ENCODE measurements at regions not wholly inside any gene's neighbourhood (a gene's known extent, or its start where the extent isn't known, plus 50 kb on each side); places are given as distances from the start of the nearest gene placed in this dataset.

- DNase-seq (ENCODE audit: low read depth): no peak
These were observed 214.2 kb downstream of the FOXA2 start for GRCh38 chr20:22370137-22370536.

- no peak for DNase-seq (ENCODE audit: low read depth)
These were observed 215.3 kb downstream of the FOXA2 start for GRCh38 chr20:22369100-22369499.

- no peak for DNase-seq (ENCODE audit: low read depth)
These were observed 216.1 kb downstream of the FOXA2 start for GRCh38 chr20:22368235-22368634.

- DNase-seq (ENCODE audit: low read depth): no peak
These were observed 217.7 kb downstream of the FOXA2 start for GRCh38 chr20:22366631-22367030.

GRCh38 chr20:22354647-22355046 is 229.7 kb downstream of the FOXA2 start:
- DNase-seq (ENCODE audit: low read depth): no peak

GRCh38 chr20:22353586-22353985 is 230.8 kb downstream of the FOXA2 start:
- no peak for DNase-seq (ENCODE audit: low read depth)

- DNase-seq (ENCODE audit: low read depth): no peak
These were observed 232.4 kb downstream of the FOXA2 start for GRCh38 chr20:22352019-22352418.

GRCh38 chr20:22350624-22351023 is 233.7 kb downstream of the FOXA2 start:
- no peak for DNase-seq (ENCODE audit: low read depth)

GRCh38 chr20:22348010-22348409 is 236.4 kb downstream of the FOXA2 start:
- DNase-seq (ENCODE audit: low read depth): no peak

- no peak for DNase-seq (ENCODE audit: low read depth)
These were observed 237.7 kb downstream of the FOXA2 start for GRCh38 chr20:22346716-22347115.

- no peak for DNase-seq (ENCODE audit: low read depth)
These were observed 240.8 kb downstream of the FOXA2 start for GRCh38 chr20:22343612-22344011.

GRCh38 chr20:22342410-22342809 is 242.0 kb downstream of the FOXA2 start:
- DNase-seq (ENCODE audit: low read depth): no peak

GRCh38 chr20:22341508-22341907 is 242.9 kb downstream of the FOXA2 start:
- DNase-seq (ENCODE audit: low read depth): no peak

- no peak for DNase-seq (ENCODE audit: low read depth)
These were observed 244.4 kb downstream of the FOXA2 start for GRCh38 chr20:22339946-22340345.

- no peak for DNase-seq (ENCODE audit: low read depth)
These were observed 245.1 kb downstream of the FOXA2 start for GRCh38 chr20:22339091-22339881.

- DNase-seq (ENCODE audit: low read depth): no peak
These were observed 246.1 kb downstream of the FOXA2 start for GRCh38 chr20:22338140-22338708.

- no peak for DNase-seq (ENCODE audit: low read depth)
These were observed 249.2 kb downstream of the FOXA2 start for GRCh38 chr20:22335210-22335609.

- peak; percentile 5 for DNase-seq (ENCODE audit: low read depth)
These were observed 250.4 kb downstream of the FOXA2 start for GRCh38 chr20:22333885-22334545.

GRCh38 chr20:22324505-22324904 is 259.9 kb downstream of the FOXA2 start:
- no peak for DNase-seq (ENCODE audit: low read depth)

GRCh38 chr20:22322513-22322912 is 261.9 kb downstream of the FOXA2 start:
- DNase-seq (ENCODE audit: low read depth): no peak

- no peak for DNase-seq (ENCODE audit: low read depth)
These were observed 263.2 kb downstream of the FOXA2 start for GRCh38 chr20:22321191-22321590.

- DNase-seq (ENCODE audit: low read depth): no peak
These were observed 264.0 kb downstream of the FOXA2 start for GRCh38 chr20:22320245-22320915.

GRCh38 chr20:22315771-22316170 is 268.6 kb downstream of the FOXA2 start:
- DNase-seq (ENCODE audit: low read depth): no peak
